ENCODE measurements at regions not wholly inside any gene's neighbourhood (a gene's known extent, or its start where the extent isn't known, plus 50 kb on each side); places are given as distances from the start of the nearest gene placed in this dataset.
"Not testable (repeated sequence)": the region's sequence is repeated elsewhere in the genome, so short reads cannot be mapped to it uniquely, and the experiment has no call there.

DNA sequence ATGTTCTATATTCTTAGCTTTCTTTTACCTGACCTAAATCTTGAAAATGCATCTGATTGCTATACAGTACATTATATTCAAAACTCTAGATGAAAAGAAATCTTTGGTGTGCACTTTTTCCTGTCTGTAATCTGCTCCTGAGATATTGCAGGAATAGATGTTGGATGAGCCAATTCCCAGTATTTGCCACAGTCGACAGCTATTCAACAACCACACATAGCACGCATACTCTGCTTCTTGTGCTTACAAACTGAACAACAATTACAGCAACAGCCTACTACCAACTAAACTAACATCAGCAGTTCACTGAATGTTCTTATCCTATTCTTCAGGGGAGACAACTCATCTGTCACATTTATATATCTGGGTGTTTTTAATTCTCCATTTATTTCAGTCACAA lies 573.9 kb upstream of the GRID2 start:
- Histone ChIP-seq H3K36me3 (no peaks in the 10 kb centered on the region), H3K4me1 (no peaks in the 10 kb centered on the region), H3K27ac (no peak overlapping the region), H3K9me3 (no peaks in the 10 kb centered on the region), H3K27me3 (replicated peaks in 1 of 7) (no peaks in the 10 kb centered on the region), H3K4me3 (no peak overlapping the region)
- DNase-seq: no peak
- no peak for TF ChIP-seq POLR2AphosphoS5 (IDR thresholded peaks at IDR 0.05)
- TF ChIP-seq, protein P1, sequence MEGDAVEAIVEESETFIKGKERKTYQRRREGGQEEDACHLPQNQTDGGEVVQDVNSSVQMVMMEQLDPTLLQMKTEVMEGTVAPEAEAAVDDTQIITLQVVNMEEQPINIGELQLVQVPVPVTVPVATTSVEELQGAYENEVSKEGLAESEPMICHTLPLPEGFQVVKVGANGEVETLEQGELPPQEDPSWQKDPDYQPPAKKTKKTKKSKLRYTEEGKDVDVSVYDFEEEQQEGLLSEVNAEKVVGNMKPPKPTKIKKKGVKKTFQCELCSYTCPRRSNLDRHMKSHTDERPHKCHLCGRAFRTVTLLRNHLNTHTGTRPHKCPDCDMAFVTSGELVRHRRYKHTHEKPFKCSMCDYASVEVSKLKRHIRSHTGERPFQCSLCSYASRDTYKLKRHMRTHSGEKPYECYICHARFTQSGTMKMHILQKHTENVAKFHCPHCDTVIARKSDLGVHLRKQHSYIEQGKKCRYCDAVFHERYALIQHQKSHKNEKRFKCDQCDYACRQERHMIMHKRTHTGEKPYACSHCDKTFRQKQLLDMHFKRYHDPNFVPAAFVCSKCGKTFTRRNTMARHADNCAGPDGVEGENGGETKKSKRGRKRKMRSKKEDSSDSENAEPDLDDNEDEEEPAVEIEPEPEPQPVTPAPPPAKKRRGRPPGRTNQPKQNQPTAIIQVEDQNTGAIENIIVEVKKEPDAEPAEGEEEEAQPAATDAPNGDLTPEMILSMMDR (IDR thresholded peaks at IDR 0.05 in 8 of 11, conservative IDR thresholded peaks at IDR 0.05 in 3 of 11): no peak
- no peak for TF ChIP-seq POLR2A (IDR thresholded peaks at IDR 0.05)
- intact Hi-C loops (cut with DNase I; ENCODE audit: low total_unique reads): no loop called here
- 83 to 97% (median 96%) methylated on average over 2 of the region's 2 CpGs for WGBS, 5 donors

GRCh38 chr4:91734682-91735081 lies 569.1 kb upstream of the GRID2 start:
- Histone ChIP-seq H3K27me3 (replicated peaks in 1 of 7) (no peaks in the 10 kb centered on the region), H3K4me3 (no peak overlapping the region), H3K36me3 (no peaks in the 10 kb centered on the region), H3K4me1 (no peaks in the 10 kb centered on the region), H3K9me3 (no peaks in the 10 kb centered on the region), H3K27ac (no peak overlapping the region)
- intact Hi-C loops (cut with DNase I; ENCODE audit: low total_unique reads): no loop called here
- no peak for DNase-seq
- 35 to 90% (median 84%) methylated on average over 1 of the region's 1 CpG for WGBS, 5 donors
- TF ChIP-seq POLR2AphosphoS5 (IDR thresholded peaks at IDR 0.05) (no peak), POLR2A (IDR thresholded peaks at IDR 0.05) (no peak)
- TF ChIP-seq, protein P1 (IDR thresholded peaks at IDR 0.05 in 8 of 11, conservative IDR thresholded peaks at IDR 0.05 in 3 of 11): no peak

DNA sequence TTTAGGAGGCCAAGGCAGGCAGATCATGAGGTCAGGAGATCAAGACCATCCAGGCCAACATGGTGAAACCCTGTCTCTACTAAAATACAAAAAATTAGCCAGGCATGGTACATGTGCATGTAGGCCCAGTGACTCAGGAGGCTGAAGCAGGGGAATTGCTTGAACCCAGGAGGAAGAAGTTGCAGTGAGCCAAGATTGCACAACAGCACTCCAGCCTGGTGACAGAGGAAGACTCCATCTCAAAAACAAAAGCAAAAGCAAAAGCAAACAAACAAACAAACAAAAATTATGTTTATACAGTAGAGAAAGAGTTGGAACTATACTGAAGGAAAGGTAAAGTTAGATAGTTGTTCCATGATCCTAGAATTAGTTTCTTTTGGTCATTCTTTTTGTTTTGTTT lies 564.9 kb upstream of the GRID2 start:
- H3K4me3 ChIP-seq; H3K27me3 ChIP-seq (replicated peaks in 1 of 7); H3K27ac ChIP-seq; H3K9me3 ChIP-seq; intact Hi-C loops (cut with DNase I; ENCODE audit: low total_unique reads); DNase-seq; H3K36me3 ChIP-seq; H3K4me1 ChIP-seq: not testable (repeated sequence)

DNA sequence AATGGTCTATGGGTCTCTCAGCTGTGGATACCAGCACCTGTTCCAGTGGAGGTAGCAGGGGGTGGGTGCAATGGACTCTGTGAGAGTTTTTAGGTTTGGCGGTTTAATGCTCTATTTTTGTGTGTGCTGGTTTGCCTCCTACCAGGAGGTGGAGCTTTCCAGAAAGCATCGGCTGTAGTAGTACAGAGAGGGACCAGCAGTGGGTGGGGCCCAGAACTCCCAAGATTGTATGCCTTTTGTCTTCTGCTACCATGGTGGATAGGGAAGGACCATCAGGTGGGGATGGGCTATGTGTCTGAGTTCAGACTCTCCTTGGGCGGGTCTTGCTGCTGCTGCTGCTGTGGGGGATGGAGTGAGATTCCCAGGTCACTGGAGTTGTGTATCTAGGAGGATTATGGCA lies 557.2 kb upstream of the GRID2 start:
- Histone ChIP-seq H3K27ac (no peak overlapping the region), H3K9me3 (peaks cover 0 to 16% (median 0%) of the 10 kb centered on the region in 8 donors), H3K27me3 (replicated peaks in 1 of 7) (no peaks in the 10 kb centered on the region), H3K4me3 (no peak overlapping the region), H3K36me3 (no peaks in the 10 kb centered on the region), H3K4me1 (no peaks in the 10 kb centered on the region)
- WGBS, 5 donors: 42 to 87% (median 72%) methylated on average over 3 of the region's 3 CpGs
- TF ChIP-seq, protein P1 (IDR thresholded peaks at IDR 0.05 in 8 of 11, conservative IDR thresholded peaks at IDR 0.05 in 3 of 11): no peak
- TF ChIP-seq POLR2A (IDR thresholded peaks at IDR 0.05) (no peak), POLR2AphosphoS5 (IDR thresholded peaks at IDR 0.05) (no peak)
- no peak for DNase-seq
- intact Hi-C loops (cut with DNase I; ENCODE audit: low total_unique reads): no loop called here

DNA sequence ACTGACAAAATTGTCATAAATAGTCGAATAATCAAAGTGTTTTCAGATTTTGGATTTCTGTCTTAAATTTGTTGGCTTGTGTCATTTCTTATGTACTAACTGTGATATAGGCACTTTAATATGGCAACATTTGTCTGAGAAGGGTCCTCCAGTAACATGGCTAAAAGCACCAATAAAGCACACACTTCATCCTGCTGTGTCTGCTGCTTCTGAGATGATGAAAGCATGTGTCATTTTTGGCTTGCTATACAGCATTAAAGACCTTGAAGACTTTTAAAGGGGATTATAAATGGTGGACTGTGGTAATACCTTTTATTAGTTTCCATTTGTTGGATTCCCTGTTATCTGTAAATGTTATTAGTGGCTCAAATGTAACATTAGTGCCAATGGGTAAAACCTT lies 551.8 kb upstream of the GRID2 start:
- Histone ChIP-seq H3K27ac (no peak overlapping the region), H3K4me1 (no peaks in the 10 kb centered on the region), H3K9me3 (peaks cover 0 to 5% (median 0%) of the 10 kb centered on the region in 8 donors), H3K36me3 (no peaks in the 10 kb centered on the region), H3K27me3 (replicated peaks in 1 of 7) (no peaks in the 10 kb centered on the region), H3K4me3 (no peak overlapping the region)
- TF ChIP-seq POLR2AphosphoS5 (IDR thresholded peaks at IDR 0.05) (no peak), POLR2A (IDR thresholded peaks at IDR 0.05) (no peak)
- TF ChIP-seq, protein P1 (IDR thresholded peaks at IDR 0.05 in 8 of 11, conservative IDR thresholded peaks at IDR 0.05 in 3 of 11): no peak
- no peak for DNase-seq
- 69 to 82% (median 74%) methylated on average over 1 of the region's 1 CpG for WGBS, 5 donors
- intact Hi-C loops (cut with DNase I; ENCODE audit: low total_unique reads): no loop called here

All from spleen (tissue), 11 donors.